COR-L47 (cell line): ENCODE measurements at regions not wholly inside any gene's neighbourhood (a gene's known extent, or its start where the extent isn't known, plus 50 kb on each side); places are given as distances from the start of the nearest gene placed in this dataset.

Experiments used
- DNase-seq: peaks from one replicate; lab custom pipeline; 2025; lab: John Stamatoyannopoulos, UW

DNA sequence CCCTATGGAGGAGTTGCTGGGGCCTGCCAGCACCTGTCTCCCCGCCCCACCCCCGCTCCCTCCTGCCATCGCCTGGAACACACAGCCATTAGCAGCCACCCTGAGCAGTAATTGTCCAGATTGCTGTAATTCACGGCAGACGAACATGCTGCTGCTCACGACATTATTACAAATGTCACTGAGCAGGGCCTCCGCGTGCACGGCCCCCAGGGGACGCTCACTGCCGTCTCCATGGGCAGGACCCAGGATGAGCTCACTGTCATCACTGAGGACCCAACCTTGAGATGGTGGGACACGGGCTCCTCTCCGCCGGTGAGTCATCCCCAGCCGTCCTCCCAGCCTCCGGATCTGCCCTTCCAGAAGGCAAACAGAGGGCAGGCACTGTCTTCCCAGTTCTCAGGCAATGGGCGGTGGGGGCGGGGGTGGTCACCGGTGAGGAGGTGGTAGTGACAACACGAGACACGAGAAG is 100.4 kb downstream of the RFLNA start:
- DNase-seq, result peak; percentile 95

DNA sequence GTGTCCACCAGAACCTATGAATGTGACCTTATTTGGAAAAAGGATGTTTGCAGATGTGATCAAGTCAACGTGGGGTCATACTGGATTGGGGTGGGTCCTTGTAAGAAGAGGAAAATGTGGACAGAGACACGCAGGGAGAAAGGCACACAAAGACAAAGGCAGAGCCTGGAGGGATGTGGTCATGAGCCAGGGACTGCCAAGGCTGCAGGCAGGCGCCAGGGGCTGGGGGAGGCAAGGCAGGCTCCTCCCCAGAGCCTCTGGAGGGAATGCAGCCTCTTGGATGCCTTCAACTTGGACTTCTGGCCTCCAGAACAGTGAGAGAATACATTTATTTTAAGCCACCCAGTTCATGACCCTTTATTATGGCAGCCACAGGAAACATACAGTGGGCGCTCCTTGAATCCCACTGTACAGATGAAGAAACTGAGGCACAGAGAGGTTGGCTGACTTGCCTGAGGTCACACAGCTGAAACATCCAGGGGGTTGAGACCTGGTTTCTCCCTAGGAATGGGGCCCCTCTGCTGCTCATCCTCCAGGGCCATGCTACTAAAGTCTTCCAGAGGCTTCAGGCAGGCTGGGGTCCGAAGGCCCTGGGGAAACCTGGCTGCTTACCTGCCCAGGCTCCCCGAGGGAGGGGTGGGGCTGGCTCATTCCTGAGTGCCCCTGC is 99.7 kb downstream of the RFLNA start:
- no peak for DNase-seq

GRCh38 chr12:124393831-124394230 is 98.9 kb downstream of the RFLNA start:
- no peak for DNase-seq

GRCh38 chr12:124393414-124393790 is 98.5 kb downstream of the RFLNA start:
- DNase-seq, result no peak

DNA sequence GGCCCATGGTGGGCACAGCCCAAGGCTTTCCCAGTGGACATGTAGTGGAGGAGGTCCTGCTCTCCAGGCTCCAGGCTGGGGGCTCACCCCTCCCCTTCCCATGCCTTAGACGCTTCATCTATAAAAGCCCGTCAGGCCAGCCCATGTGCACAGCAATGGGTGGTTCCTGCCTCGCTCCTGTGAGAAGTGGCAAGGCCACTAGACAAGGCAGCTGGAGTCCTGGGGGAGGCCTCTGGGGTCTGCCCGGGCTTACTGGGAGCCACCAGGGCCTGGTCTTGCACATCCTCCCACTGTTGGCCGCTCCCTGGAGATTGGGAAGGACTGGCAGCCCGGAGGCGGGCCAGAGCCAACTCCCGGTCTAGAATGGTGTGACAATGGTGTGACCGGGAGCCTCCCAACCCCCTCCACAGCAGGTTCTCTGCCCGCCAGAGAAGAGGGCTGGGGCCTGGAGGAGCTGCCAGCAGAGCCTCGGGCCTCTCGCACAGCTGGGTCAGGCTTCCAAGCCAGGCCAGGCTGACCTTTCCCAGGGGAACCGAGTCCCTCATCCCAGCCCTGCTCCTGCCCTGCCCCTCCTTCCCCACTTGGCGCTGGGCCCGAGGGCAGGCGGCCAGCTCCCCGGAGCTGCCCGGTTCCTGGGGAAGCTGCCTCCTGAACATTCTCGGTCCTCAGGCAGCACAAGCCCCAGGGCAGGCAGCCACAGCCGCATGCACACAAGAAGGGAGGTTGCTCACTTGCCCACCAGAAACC is 97.9 kb downstream of the RFLNA start:
- DNase-seq, result peak; percentile 57

GRCh38 chr12:124392271-124392666 is 97.4 kb downstream of the RFLNA start:
- no peak for DNase-seq

DNA sequence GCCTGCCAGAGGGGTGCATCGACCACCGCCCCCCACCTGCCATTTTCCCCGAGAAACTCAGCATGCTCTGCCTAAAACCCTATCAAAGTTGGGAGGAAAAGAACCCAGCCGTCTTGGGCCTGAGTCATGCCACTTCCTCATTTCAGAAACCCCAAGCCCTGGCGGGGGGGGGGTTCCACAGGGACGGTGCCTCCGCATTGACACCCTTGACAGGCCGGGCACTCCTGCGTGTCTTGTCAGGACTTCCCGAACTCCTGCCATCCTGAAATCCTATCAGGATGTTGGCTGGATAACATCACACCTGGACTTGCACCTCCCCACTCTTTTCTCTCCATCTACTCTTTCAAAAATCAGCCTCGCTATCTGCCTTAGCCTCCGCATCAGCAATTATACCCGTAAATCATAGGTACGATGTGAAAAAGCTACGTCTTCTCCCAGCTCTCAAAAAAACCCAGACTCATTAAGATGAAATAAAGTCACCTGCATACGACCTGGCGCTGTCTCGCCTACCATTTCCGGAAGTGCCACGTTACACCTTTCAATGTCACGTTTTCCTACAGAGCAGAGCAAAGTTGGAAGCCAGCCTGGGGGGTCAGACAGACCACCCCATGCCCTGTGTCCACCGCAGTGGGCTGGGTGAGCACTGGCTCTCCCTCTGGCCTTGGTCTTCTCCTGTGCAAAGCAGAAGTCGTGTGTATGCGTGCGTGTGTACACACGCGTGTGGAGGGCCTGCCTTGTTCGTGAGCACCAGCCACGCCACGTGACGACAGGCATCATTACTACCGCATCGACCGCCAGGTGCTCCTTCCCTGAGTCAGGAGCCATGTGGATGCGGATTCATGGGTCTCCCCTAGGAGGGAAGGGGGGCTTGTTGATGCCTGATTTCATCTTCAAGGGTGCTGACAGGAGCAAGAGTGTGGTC is 96.7 kb downstream of the RFLNA start:
- no peak for DNase-seq

DNA sequence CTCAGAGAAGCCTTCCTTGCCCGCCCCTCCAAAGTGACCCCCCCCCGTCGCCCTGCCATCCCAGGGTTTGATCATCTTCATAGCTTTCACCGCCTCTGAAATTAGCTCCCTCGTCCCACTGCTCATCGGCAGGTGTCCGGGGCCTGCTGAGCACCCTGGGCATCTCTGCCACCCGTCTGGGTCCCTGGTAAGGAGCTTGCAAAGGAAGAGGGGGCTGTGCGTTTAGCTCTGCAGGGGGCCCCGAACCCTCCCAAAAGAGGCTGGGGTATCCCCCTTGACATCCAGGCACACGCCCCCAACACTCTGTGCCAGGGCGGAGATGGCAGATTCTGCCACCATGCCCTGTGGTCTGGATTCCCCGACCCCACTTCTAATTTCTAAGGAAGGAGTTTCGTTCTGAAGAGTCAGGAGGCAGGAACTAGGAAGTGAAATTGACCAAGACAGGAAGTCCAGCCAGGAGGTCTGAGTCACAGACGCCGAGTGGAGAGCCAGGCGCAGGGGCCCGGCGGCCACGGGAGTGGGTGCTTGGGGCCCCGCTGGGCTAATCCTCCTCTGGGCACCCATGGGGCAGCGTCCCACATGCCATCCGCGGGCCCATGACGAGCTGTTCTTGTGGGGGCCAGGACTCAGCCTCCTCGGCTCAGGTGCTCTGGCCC is 95.7 kb downstream of the RFLNA start:
- DNase-seq, result no peak

GRCh38 chr12:124389725-124390441 is 95.0 kb downstream of the RFLNA start:
- no peak for DNase-seq

DNA sequence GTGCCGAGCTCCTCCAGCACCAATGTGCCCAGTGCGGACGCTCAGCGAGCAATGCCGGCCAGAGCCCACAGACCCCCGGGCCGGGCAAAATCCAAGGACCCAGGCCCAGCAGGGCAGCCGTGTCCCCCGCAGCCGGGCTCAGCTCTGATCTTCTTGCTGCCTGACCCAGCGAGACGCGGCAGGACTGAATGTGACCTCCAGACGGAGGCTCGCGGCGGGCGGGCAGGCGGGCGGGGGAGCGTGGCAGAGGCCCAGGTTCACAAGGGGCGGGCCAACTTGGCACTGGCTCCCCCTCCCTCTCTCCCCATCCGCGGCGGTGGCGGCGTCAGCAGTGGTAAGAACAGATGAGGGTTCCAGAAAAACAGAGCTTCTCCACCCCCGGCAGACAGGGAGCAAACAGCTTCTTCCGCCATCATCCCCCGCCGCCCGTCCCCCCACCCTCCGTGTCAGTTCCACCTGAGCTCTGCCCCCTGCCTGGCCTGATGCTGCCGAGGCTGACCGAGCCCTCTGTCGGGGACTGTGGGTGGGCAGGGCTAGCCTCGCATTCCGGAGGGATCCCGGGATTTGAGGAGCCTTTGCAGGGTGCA is 94.3 kb downstream of the RFLNA start:
- DNase-seq, result peak; percentile 36

DNA sequence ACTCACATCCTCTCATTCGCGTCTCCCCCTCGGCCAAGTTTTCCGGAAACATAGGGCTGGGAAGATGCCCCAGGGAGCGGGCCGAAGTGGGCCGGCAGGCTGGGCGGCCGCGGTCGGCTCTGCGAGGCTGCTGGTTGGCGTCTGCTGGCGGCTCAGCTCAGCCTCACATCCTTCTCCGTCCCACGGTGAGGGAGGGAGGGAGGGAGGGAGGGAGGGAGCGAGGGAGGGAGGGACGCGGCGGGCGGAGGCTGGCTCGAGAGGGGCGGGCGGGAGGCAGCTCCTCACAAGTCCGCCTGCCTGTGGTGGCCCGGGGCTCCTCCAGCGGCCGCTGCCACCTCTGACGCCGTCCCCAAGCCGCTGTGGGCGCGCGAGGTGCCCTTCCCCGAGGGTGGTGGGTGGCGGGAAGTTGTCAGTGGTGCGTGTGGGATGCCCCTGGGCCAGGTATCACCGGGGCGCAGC is 93.8 kb downstream of the RFLNA start:
- peak; percentile 17 for DNase-seq

- DNase-seq, result no peak
These were observed 93.3 kb downstream of the RFLNA start for GRCh38 chr12:124388038-124388671.

DNA sequence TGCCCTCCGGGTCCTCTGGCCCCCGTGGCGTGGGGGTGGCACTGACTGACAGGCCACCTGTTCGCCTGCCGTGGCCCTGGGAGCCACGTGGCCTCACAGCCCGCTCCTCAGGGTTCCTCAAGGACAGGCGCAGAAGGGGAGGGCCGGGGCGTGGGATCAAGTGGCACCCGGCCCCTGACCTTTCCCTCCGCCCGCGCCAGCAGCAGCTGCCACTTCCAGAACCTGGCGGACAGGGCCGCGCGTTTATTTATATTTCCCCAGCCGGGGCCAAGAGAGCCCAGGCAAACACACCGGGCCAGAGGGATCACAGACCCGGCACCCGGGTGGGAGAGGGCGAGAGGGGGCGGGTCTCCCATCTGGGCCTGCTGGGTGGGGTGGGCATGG is 92.6 kb downstream of the RFLNA start:
- DNase-seq, result no peak

DNA sequence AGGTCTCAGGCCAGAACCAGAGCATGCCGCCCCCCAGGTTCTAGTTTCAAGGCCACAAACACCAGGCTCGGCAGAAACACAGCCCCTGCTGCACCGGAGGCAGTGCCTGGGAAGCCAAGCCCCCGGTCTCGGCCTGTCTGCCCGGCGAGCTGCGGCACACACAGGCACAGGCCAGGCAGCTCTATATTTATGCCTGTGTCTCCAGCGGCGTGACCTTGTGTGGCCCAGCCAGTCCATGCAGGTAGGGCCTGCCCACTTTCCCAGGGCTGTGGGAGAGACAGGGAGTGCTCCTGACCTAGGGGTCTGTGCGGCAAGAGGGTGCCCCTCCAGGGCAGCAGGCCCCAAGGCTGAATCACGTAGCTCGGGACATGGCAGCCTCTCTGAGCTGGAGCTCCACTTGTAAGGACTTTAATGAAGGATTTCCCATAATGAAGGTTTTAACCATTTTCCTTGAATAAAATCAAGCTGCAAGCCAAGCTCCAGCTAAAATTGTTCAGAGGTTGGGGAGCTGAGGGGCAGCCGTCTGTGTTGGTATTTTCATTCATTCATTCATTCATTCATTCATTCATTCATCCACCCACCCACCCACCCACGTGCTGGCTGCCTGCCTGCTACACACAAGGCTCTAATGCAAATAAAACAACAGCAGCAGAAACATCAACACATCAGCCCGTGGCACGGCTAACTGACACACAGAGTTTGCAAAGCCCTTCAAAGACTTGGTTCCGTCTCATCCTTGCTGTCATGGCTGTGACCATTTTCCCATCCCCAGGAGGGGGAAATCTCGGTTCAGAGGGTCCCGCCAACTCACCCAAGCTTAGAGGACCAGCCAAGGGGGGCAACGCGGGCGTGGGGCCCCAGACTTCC is 92.0 kb downstream of the RFLNA start:
- no peak for DNase-seq

GRCh38 chr12:124386059-124386458 is 91.2 kb downstream of the RFLNA start:
- DNase-seq, result no peak

GRCh38 chr12:124385219-124385969 is 90.5 kb downstream of the RFLNA start:
- DNase-seq, result no peak

DNA sequence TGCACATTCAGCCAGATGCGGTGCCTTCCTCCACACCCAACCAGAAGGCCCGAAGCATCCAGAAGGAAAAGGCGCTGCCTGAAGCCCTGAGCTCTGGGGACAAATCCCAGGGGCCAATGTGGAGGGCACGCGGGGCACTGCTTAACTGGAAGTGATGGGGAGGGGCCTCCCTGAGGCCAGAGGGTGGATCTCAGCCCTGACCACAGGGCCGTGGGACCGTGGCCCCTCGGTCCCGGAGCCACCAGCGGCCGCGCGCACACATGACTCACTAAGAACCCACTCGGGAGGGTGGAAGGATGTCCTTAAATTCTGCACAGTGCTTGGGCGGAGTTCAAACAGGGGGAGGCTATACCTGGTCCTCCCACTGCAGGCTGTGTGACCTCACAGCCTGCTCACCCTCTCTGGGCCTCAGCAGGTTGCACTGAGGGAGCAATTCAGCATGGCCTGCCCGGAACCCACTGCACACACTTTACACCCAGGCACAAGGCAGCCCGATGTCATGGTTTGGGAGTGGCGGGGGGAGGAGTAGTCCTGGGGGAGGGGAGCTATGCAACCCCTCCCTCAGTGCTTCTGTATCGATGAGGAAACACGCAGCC is 89.5 kb downstream of the RFLNA start:
- DNase-seq, result no peak

DNA sequence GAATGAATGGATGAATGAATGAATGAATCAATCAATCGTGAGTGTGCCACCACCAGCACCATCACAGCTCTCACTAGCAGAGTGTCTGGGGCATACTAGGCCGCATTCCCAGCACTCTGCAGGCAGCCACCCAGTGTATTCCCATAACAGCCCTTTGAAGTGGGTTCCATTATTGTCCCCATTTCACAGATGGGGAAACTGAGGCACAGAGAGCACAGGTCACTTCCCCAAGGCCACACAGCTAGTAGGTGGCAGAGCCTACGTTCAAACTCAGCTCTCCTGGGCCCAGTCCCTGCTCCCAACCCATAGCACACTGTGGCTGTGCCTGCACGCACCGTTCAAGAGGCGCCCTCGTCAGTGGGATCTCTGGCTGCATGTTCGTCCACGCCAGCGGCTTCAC is 88.1 kb downstream of the RFLNA start:
- no peak for DNase-seq
